ENCODE measurements at regions not wholly inside any gene's neighbourhood (a gene's known extent, or its start where the extent isn't known, plus 50 kb on each side); places are given as distances from the start of the nearest gene placed in this dataset.

DNA sequence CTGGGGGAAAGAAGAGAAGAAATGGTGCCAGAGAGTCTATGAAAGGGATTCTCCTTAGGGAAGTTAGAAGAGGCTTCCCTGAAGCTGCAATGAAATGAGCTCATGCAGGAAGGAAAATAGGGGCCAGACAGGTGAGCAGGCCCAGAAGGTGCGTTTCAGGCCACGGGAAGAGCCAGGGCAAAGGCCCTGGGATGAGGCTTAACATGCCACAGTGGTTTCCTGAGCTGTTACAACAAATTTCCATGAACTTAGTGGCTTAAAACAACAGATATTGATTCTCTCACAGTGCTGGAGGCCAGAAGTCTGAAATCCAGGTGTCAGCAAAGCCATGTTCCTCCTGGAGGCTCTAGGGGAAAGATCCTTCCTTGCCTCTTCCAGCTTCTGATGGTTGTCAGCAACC is 167.9 kb downstream of the TFAP2C start:
- TF ChIP-seq, protein P1, sequence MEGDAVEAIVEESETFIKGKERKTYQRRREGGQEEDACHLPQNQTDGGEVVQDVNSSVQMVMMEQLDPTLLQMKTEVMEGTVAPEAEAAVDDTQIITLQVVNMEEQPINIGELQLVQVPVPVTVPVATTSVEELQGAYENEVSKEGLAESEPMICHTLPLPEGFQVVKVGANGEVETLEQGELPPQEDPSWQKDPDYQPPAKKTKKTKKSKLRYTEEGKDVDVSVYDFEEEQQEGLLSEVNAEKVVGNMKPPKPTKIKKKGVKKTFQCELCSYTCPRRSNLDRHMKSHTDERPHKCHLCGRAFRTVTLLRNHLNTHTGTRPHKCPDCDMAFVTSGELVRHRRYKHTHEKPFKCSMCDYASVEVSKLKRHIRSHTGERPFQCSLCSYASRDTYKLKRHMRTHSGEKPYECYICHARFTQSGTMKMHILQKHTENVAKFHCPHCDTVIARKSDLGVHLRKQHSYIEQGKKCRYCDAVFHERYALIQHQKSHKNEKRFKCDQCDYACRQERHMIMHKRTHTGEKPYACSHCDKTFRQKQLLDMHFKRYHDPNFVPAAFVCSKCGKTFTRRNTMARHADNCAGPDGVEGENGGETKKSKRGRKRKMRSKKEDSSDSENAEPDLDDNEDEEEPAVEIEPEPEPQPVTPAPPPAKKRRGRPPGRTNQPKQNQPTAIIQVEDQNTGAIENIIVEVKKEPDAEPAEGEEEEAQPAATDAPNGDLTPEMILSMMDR (IDR thresholded peaks at IDR 0.05) = no peak
- TF ChIP-seq EP300 (IDR thresholded peaks at IDR 0.05; ENCODE audit: low read depth) (no peak), POLR2A (IDR thresholded peaks at IDR 0.05) (no peak), POLR2AphosphoS5 (IDR thresholded peaks at IDR 0.05) (no peak)
